ENCODE measurements at regions not wholly inside any gene's neighbourhood (a gene's known extent, or its start where the extent isn't known, plus 50 kb on each side); places are given as distances from the start of the nearest gene placed in this dataset.

- Histone ChIP-seq H3K27ac (ENCODE audit: insufficient read depth, low read length) (no peak overlapping the region), H2AFZ (ENCODE audit: low read length) (no peak overlapping the region), H3K4me3 (replicated peaks in 1 of 4; ENCODE audit: control extremely low read depth in 1 of 4, insufficient read depth in 1 of 4, low read depth in 3 of 4, low read length in 4 of 4) (no peak overlapping the region), H3K27me3 (ENCODE audit: control insufficient read depth, insufficient read depth, low read length) (no peaks in the 10 kb centered on the region), H3K9me3 (ENCODE audit: control insufficient read depth, insufficient read depth, low read depth, low read length) (no peaks in the 10 kb centered on the region), H3K4me1 (ENCODE audit: control insufficient read depth, extremely low read depth, insufficient read depth, low read length) (no peaks in the 10 kb centered on the region), H3K36me3 (ENCODE audit: control insufficient read depth, insufficient read depth, low read length) (no peaks in the 10 kb centered on the region), H4K20me1 (ENCODE audit: control insufficient read depth, extremely low read depth, insufficient read depth, low read length) (no peaks in the 10 kb centered on the region), H3K9ac (ENCODE audit: insufficient read depth, low read length) (no peak overlapping the region), H3K79me2 (ENCODE audit: control insufficient read depth, insufficient read depth, low read length) (no peaks in the 10 kb centered on the region), H3K4me2 (ENCODE audit: extremely low read depth, insufficient read depth, low read length) (no peak overlapping the region)
- DNase-seq (ENCODE audit: low read depth in 2 of 2) = peak in 1 of 2 donors; percentile 11
- TF ChIP-seq, protein P1, sequence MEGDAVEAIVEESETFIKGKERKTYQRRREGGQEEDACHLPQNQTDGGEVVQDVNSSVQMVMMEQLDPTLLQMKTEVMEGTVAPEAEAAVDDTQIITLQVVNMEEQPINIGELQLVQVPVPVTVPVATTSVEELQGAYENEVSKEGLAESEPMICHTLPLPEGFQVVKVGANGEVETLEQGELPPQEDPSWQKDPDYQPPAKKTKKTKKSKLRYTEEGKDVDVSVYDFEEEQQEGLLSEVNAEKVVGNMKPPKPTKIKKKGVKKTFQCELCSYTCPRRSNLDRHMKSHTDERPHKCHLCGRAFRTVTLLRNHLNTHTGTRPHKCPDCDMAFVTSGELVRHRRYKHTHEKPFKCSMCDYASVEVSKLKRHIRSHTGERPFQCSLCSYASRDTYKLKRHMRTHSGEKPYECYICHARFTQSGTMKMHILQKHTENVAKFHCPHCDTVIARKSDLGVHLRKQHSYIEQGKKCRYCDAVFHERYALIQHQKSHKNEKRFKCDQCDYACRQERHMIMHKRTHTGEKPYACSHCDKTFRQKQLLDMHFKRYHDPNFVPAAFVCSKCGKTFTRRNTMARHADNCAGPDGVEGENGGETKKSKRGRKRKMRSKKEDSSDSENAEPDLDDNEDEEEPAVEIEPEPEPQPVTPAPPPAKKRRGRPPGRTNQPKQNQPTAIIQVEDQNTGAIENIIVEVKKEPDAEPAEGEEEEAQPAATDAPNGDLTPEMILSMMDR (conservative IDR thresholded peaks at IDR 0.05 in 1 of 2, IDR thresholded peaks at IDR 0.05 in 1 of 2; ENCODE audit: low read depth in 1 of 2, low read length in 2 of 2) = no peak
- TF ChIP-seq EZH2 (IDR thresholded peaks at IDR 0.05; ENCODE audit: low read length, missing control alignments) = no peak
These were observed 161.6 kb downstream of the CHRM3 start for GRCh38 chr1:239547987-239548386.

DNA sequence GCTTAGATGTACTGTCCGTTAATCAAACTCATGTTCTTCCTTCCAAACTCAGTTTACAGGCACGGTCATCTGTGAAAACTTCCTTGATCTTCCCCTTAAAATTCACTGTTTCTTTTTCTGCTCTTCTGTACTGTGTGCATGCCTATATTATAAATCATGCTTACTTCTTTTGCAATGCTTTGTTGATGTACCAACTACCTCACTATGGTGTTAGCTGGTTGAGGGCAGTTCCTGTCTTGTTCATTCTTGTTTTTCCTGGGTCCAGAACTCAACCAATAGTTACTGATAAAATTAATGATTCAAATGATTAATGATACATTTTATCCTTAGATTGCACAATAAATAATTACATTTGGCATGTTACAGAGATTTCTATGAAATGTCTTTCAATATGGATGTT lies 163.8 kb downstream of the CHRM3 start:
- DNase-seq (ENCODE audit: low read depth in 2 of 2) = peak in 1 of 2 donors; percentile 12
- H2AFZ ChIP-seq (ENCODE audit: low read length) = no peak overlapping the region
- H3K4me2 ChIP-seq (ENCODE audit: extremely low read depth, insufficient read depth, low read length) = no peak overlapping the region
- no peaks in the 10 kb centered on the region for H3K36me3 ChIP-seq (ENCODE audit: control insufficient read depth, insufficient read depth, low read length)
- H3K27me3 ChIP-seq (ENCODE audit: control insufficient read depth, insufficient read depth, low read length) = no peaks in the 10 kb centered on the region
- H4K20me1 ChIP-seq (ENCODE audit: control insufficient read depth, extremely low read depth, insufficient read depth, low read length) = no peaks in the 10 kb centered on the region
- no peaks in the 10 kb centered on the region for H3K79me2 ChIP-seq (ENCODE audit: control insufficient read depth, insufficient read depth, low read length)
- TF ChIP-seq, protein P1 (conservative IDR thresholded peaks at IDR 0.05 in 1 of 2, IDR thresholded peaks at IDR 0.05 in 1 of 2; ENCODE audit: low read depth in 1 of 2, low read length in 2 of 2) = no peak
- no peak for TF ChIP-seq EZH2 (IDR thresholded peaks at IDR 0.05; ENCODE audit: low read length, missing control alignments)
- H3K9me3 ChIP-seq (ENCODE audit: control insufficient read depth, insufficient read depth, low read depth, low read length) = no peaks in the 10 kb centered on the region
- no peaks in the 10 kb centered on the region for H3K4me1 ChIP-seq (ENCODE audit: control insufficient read depth, extremely low read depth, insufficient read depth, low read length)
- no peak overlapping the region for H3K9ac ChIP-seq (ENCODE audit: insufficient read depth, low read length)
- H3K27ac ChIP-seq (ENCODE audit: insufficient read depth, low read length) = no peak overlapping the region
- H3K4me3 ChIP-seq (replicated peaks in 1 of 4; ENCODE audit: control extremely low read depth in 1 of 4, insufficient read depth in 1 of 4, low read depth in 3 of 4, low read length in 4 of 4) = no peak overlapping the region

- Histone ChIP-seq H3K27ac (ENCODE audit: insufficient read depth, low read length) (no peak overlapping the region), H3K79me2 (ENCODE audit: control insufficient read depth, insufficient read depth, low read length) (no peaks in the 10 kb centered on the region), H3K4me1 (ENCODE audit: control insufficient read depth, extremely low read depth, insufficient read depth, low read length) (no peaks in the 10 kb centered on the region), H3K9ac (ENCODE audit: insufficient read depth, low read length) (no peak overlapping the region), H3K36me3 (ENCODE audit: control insufficient read depth, insufficient read depth, low read length) (no peaks in the 10 kb centered on the region), H3K4me3 (replicated peaks in 1 of 4; ENCODE audit: control extremely low read depth in 1 of 4, insufficient read depth in 1 of 4, low read depth in 3 of 4, low read length in 4 of 4) (no peak overlapping the region), H3K9me3 (ENCODE audit: control insufficient read depth, insufficient read depth, low read depth, low read length) (no peaks in the 10 kb centered on the region), H2AFZ (ENCODE audit: low read length) (no peak overlapping the region), H3K27me3 (ENCODE audit: control insufficient read depth, insufficient read depth, low read length) (no peaks in the 10 kb centered on the region), H4K20me1 (ENCODE audit: control insufficient read depth, extremely low read depth, insufficient read depth, low read length) (no peaks in the 10 kb centered on the region), H3K4me2 (ENCODE audit: extremely low read depth, insufficient read depth, low read length) (no peak overlapping the region)
- TF ChIP-seq, protein P1 (conservative IDR thresholded peaks at IDR 0.05 in 1 of 2, IDR thresholded peaks at IDR 0.05 in 1 of 2; ENCODE audit: low read depth in 1 of 2, low read length in 2 of 2) = no peak
- TF ChIP-seq EZH2 (IDR thresholded peaks at IDR 0.05; ENCODE audit: low read length, missing control alignments) = no peak
- DNase-seq (ENCODE audit: low read depth in 2 of 2) = no peak
These were observed 169.0 kb downstream of the CHRM3 start for GRCh38 chr1:239555350-239555749.
